ENCODE measurements at regions not wholly inside any gene's neighbourhood (a gene's known extent, or its start where the extent isn't known, plus 50 kb on each side); places are given as distances from the start of the nearest gene placed in this dataset.

DNA sequence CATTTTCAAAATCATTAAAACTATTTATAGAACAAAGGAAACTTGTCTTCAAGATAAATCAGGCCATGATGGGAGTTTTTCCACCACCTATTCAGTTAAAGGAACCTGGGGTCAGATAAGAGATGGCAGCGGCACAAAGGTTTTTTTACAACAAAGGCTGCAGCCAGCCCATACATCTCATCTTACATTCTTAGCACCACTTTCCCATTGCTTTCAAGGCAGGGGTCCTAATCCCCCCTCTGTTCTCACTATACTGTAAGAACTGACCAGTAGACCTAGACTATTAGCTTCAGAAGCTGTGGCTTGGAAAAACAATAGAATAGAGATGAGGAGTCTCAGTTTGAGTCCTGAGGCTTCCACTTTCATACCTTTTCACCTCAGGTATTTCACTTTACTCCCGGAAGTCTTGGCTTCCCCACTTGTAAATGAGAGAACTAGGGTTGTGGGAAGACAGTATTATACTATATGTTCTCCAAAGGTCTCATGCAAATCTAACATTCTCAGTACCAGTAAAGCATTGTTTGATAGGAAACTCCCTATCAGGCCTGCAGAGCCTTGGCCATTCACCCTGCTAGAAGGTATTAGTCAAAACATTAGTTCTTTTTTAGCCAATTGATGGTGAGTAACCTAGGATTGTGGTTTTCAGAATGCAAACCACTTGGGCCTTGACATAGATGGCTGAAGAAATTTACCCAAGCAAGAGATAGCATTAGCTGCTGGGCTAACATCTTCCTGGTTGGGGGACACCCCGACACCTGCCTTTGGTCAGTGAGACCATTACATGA lies 182.9 kb upstream of the PBDC1 start:
- ATAC-seq (no peak), DNase-seq (no peak)
- no peaks in the 10 kb centered on the region for H3K27me3 ChIP-seq
- TF ChIP-seq CTCF (IDR thresholded peaks at IDR 0.05), result no peak
- H3K4me1 ChIP-seq, result no peaks in the 10 kb centered on the region
- H3K9me3 ChIP-seq, result peaks cover 0 to 5% of the 10 kb centered on the region in 2 donors
- no peak overlapping the region for H3K4me3 ChIP-seq
- no peak overlapping the region for H3K27ac ChIP-seq
- intact Hi-C loops (cut with DNase I), result no loop called here
- H3K36me3 ChIP-seq, result no peaks in the 10 kb centered on the region

- no peak for TF ChIP-seq CTCF (IDR thresholded peaks at IDR 0.05)
- no peak overlapping the region for H3K27ac ChIP-seq
- H3K4me1 ChIP-seq, result no peaks in the 10 kb centered on the region
- H3K4me3 ChIP-seq, result no peak overlapping the region
- ATAC-seq (no peak), DNase-seq (no peak)
- intact Hi-C loops (cut with DNase I), result no loop called here
- H3K27me3 ChIP-seq, result no peaks in the 10 kb centered on the region
- H3K9me3 ChIP-seq, result peaks cover 0 to 5% of the 10 kb centered on the region in 2 donors
- no peaks in the 10 kb centered on the region for H3K36me3 ChIP-seq
Observed at GRCh38 chrX:75997692-75998091, 175.2 kb upstream of the PBDC1 start.

DNA sequence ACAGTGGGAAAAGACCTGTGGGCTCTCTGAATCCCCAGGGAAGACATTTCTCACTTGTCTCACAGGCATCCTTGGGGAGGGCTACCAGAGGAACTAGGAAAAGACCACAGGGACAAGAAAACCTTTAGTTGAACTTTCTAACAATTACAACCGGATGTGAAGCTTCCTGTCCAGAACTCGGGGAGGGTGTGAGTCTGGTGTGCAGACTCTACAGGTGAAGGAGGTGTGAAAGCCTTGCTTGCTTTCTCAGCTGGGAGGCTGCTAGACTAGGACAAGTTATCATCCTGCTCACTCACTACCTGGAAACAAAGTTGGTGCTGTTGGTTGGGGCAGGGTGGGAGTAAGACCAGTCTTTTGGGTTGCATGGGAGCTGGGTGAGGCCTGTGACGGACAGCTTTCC lies 158.5 kb upstream of the PBDC1 start:
- no peaks in the 10 kb centered on the region for H3K36me3 ChIP-seq
- intact Hi-C loops (cut with DNase I), result no loop called here
- TF ChIP-seq CTCF (IDR thresholded peaks at IDR 0.05), result no peak
- H3K4me3 ChIP-seq, result no peak overlapping the region
- H3K4me1 ChIP-seq, result no peaks in the 10 kb centered on the region
- no peak overlapping the region for H3K27ac ChIP-seq
- H3K9me3 ChIP-seq, result peaks cover 0 to 6% of the 10 kb centered on the region in 2 donors
- H3K27me3 ChIP-seq, result peaks cover 0 to 9% of the 10 kb centered on the region in 2 donors
- DNase-seq, result no peak
- no peak for ATAC-seq

DNA sequence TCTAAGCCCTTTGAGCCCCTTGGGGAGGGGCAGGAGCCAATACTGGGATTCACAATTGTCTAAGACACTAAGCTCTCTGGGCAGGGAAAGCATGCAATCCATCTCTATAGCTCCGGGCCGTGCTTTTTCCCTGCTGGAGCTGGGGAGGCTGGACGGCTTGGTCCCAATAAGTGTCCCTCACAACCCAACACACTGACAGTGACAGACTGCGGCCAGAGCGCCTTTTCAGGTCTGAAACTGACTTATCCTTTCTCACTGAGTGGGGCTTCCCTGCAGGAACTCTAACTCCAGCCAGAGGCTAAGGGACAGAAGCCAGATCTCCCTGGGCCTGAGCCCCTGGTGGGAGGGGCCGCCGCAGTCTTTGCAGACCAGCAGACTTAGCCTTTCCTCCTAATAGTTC lies 146.6 kb upstream of the PBDC1 start:
- Histone ChIP-seq H3K27me3 (no peaks in the 10 kb centered on the region), H3K4me1 (no peaks in the 10 kb centered on the region), H3K36me3 (no peaks in the 10 kb centered on the region), H3K4me3 (no peak overlapping the region), H3K9me3 (no peaks in the 10 kb centered on the region), H3K27ac (no peak overlapping the region)
- no peak for DNase-seq
- TF ChIP-seq CTCF (IDR thresholded peaks at IDR 0.05), result no peak
- no peak for ATAC-seq
- intact Hi-C loops (cut with DNase I), result no loop called here

DNA sequence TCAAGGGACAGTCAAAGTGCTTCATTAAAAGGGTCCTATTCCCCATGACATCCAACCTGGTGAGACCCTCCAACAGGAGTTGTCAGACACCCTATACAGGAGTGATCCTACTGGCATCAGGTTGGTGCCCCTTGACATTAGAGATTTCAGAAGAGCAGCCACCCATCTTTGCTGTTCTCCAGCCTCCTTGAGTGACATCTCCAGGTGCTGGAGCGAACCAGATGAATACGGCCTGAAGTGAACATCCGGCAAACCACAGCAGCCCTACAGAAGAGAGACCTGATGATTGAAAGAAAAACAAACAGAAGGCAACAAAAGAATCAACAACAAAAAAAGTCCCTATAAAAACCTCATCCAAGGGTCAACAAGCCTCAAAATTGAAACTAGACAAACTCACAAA lies 146.1 kb upstream of the PBDC1 start:
- DNase-seq, result no peak
- intact Hi-C loops (cut with DNase I), result no loop called here
- no peak for TF ChIP-seq CTCF (IDR thresholded peaks at IDR 0.05)

More for the DNA sequence above, 146.1 kb upstream of the PBDC1 start:
- Histone ChIP-seq H3K4me3 (no peak overlapping the region), H3K27ac (no peak overlapping the region), H3K9me3 (no peaks in the 10 kb centered on the region), H3K4me1 (no peaks in the 10 kb centered on the region), H3K36me3 (no peaks in the 10 kb centered on the region), H3K27me3 (no peaks in the 10 kb centered on the region)
- no peak for ATAC-seq

Data from left lung (tissue), 4 donors.